HUDEP-2 (cell line): ENCODE measurements at regions not wholly inside any gene's neighbourhood (a gene's known extent, or its start where the extent isn't known, plus 50 kb on each side); places are given as distances from the start of the nearest gene placed in this dataset.
"Not testable (repeated sequence)": the region's sequence is repeated elsewhere in the genome, so short reads cannot be mapped to it uniquely, and the experiment has no call there.

Experiments used
- DNase-seq, 76 experiments: peaks; one replicate each; lab custom pipeline; 2025; ENCODE audit not compliant: unreplicated experiment in 76 of 76; lab: John Stamatoyannopoulos, UW

- no peak for DNase-seq
Observed at GRCh38 chr3:25895031-25895430, 105.1 kb downstream of the OXSM start.

GRCh38 chr3:25895443-25895842, 105.6 kb downstream of the OXSM start:
- DNase-seq = no peak

DNA sequence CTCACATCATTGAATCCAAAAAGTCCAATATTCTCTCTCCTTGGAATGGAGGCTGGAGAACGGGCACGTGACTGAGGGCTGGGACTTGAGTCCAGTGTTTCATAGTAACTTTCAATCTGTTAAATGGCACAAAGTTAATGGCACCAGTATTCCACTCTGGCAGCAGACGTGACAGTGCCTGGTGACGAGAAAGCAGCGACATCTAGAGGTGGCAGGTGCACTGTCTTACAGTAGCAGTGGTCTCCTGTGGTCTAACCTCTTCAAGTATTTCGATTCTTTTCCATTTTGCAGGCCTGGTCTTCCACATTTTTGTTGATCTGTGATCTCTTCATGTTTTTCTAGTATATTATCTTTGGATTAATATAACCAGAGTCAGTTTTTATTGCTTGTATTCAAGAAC, 107.1 kb downstream of the OXSM start:
- DNase-seq = peak in 36 of 76 experiments; percentile 0 to 50 (median 18)

GRCh38 chr3:25899352-25900101, 109.6 kb downstream of the OXSM start:
- no peak for DNase-seq

- DNase-seq = no peak
Observed at GRCh38 chr3:25900161-25900560, 110.3 kb downstream of the OXSM start.

DNA sequence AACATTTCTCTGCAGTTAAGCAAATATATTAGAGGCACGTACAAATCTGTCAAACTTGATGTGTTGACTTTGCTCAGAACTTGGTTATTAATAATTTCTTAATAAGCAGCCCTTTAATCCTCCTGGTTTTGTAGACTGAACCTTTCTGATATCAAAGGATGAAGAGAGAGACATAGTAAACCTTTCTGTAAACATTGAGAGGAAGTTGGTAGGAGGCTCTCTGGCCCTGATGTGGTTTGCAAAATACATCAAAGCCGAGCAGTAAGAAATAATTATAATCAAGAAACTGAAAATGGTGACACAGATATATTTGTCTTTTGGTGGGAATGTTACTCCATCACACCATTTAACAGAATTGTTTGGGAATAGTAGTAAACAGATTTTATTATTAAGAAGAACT, 111.9 kb downstream of the OXSM start:
- no peak for DNase-seq

DNA sequence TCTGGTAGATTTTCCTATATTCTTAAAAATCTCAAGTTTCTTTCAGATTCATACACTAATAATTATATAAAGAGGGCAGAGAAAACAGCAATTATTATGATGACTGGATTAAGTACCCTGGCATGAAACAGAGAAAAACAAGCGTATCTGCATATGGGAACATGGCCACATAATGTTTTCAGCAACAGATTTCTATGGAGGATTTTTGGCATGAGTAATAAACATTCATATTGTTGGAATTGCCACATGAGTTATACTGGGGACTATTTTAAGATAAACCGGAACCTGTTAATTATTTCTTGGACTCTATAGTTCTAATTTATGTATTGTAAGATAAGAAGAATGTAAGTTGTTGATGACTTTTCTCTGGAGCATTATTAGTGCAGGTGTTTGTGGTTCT, 112.7 kb downstream of the OXSM start:
- no peak for DNase-seq

DNA sequence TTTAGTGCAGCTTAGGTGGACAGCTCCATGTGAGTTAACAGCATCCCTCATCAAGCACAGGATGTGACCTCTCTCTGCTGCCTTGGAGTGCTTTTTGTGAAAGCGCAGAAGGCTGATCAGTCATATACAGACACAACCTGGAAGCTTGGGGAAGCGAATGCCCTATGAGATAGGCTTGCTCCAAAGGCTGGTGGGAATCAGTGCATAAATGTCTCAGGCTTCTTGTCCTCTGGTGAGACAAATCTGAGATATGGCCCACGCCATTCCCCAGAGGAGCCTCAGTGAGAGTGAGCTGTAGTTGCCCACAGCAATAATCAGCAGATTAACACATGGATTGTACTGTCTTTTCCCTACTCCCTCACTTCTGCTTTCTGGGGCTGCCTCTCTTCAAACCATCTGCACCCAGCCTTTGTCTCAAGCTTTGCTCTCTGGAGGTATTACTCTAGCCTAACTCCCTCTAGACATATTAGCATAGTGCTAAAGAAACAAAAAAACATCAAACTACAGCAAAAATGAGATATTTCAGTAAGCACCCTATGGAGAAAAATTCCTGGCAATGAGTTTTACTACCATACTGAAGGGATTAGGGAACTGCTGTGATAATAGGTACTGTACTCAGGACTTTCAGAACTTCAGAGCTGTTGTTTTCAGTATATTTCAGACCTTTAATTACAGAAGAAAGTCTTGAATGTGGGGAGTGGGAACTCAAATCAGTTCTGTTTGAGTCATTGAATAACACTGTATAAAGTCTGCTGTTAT, 113.7 kb downstream of the OXSM start:
- no peak for DNase-seq

DNA sequence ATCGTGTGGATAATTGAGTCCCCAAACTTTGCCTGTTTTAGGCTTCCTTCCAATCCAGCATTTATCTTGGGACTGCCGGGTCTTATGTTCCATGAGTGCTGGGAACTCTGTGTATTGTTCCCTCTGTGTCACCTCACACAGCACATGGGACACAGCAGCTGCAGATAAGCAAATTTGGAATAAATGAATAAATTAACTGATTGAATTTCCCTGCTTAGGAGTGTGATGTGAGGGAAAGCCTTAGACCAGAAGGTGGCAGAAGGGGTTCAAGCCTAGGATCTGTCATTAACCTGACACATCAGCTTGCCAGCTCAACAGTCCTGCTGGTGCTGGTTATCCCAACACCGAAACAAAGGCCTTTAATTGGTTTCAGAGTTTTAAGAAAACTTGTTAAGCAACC, 114.3 kb downstream of the OXSM start:
- peak in 1 of 76 experiments; percentile 11 for DNase-seq

DNA sequence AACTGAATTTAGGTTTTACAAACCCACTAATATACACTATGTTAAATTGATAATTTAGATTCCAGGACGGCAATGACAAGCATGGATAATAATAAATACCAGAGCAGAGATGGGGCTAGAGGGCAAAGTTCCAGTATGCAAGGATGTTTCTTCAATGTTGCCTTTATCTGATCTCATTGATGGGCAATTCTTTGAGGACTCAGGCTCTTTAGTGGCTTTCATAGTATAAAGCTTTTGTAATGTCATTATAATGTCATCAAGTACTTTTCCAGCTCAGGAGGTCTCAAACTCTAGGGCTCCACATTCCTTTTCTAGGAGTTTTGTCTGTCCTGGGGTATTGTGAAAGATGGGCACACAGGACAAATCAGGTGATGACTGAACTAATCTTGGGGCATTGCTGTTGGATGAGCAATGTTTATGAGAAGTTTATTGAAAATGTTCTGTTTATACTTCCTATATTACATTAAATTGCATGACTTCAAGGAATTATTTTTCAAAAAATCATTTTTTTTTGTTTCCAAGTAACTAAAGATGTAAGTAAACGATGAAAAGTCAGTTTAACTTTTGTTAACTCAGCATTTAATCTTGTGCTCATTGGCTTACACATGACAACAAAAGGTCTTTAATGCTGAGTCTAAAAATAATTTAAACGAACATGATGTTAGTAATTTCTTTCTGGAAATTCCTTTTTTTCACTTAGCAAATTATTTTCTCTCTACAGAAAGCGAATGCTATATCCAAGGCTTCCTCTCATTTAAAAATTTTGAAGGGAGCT, 116.4 kb downstream of the OXSM start:
- DNase-seq = no peak

DNA sequence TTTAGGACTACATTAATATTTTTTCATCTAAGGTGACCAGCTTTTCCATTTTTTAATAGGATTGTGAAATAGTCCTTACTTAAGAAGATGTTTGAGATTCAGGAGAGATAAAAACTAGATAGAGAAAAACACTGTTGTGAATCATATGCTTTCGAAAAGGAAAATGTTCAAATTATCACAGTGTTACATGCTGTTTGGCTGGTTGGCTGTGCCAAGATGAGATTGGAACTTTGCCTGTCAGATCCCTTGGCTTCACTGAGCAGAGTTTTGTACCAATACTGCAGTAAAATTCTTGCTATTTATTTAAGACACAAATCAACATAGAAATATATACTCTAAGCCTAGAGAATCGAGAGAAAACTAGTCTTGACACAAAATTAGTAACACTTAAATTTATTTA, 117.2 kb downstream of the OXSM start:
- no peak for DNase-seq

DNA sequence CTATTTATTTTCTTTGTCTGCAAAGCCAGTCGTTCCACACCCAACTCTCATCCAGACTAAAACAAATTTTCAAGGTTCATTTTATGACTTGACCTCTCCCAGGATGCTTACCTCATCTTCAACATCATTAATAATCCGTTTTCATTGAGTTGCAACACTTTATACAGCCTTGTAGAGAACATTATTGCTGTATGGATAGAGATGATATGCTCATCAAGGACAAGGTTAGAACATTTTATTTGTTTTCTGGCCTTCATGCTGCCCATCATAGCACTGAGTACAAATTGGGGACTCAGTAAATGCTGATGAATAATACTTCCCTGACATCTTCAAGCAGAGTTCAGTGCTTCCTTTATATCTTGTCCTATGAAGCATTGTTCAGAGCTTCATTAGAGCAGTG, 120.2 kb downstream of the OXSM start:
- DNase-seq = no peak

DNA sequence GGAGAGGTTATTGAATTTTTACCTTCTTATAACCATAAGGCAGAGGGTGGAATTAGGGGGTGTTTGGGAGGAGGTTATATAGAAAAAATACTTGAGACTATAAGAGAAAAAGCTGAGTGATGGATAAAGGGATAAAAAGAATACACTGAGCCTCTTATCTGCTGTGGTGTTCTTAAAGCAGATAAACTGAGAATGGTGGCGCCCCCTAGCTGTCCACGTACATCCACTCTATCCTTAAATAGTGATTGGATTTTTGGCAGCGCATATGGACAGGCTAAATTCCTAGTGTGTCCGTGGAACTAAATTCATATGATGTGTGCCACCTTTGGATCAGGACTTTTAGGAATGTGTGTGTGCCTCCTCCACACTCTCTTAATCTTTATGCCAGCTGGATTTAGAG, 121.1 kb downstream of the OXSM start:
- DNase-seq = peak in 34 of 76 experiments; percentile 0 to 44 (median 13)

DNA sequence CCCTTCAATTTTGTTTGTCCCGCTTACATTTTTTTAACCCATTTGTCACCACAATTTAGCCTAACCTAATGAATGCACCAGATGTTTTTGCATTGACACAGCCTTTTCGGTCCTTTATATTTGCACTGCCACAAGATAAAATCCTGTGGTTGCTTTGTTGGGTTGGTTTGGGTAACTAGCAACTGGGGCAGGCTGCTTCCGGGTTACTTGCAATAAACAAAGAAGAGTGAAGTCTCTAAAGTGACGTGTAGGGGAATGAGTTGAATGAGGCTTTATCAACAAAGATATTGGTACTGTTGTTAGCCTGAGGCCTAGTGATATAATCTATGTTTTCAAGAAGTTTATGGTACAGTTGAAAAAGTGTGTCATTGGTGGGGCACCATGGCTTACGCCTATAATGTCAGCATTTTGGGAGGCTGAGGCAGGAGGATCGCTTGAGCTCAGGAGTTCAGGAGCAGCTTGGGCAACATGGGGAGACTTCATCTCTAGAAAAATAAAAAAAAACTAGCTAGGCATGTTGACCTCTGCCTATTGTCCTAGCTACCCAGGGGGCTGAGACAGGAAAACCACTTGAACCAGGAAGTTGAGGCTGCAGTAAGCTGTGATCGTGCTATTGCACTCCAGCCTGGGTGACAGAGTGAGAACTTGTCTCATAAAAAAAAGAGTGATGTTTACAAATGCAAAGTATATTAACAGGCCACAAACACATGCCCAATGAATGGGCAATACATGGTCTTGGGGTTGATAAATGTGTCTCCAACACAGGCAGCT, 121.8 kb downstream of the OXSM start:
- DNase-seq = no peak

DNA sequence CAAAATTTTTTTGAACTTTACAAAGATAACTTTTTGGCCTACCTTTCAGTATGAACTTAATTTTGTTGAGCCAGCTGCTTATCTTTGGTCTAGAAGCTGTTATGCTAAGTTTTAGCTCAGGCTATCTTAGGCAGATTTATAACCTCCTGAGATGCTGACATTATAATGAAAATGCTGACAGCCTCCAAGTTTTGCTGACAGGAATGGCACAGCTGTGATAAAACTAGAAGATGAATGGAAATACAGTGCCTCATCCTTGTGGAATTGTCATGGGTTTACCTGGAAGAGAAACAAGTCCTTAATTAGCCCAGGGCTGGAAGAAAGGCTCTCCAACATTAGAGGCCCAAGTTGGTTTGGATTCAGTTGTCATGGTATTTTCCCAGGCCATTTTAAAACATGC, 123.3 kb downstream of the OXSM start:
- DNase-seq = no peak

DNA sequence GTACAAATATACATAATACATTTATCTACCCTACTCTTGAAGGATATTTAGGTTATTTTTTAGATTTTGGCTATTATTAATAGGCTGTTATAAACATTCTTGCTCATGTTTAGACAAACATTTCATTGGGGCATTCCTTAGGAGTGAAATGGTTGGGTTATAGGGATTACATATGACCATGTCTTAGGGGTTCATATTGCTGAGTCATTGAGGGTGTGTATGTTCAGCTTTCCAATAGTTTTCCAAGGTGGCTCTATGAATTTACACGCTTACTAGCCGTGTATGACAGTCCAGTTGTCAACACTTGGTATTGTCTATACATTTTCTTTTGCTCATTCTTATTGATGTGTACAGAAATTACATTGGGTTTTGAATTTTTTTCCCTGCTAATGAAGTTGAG, 125.8 kb downstream of the OXSM start:
- DNase-seq = no peak

- DNase-seq = no peak
Observed at GRCh38 chr3:25916321-25916720, 126.4 kb downstream of the OXSM start.

DNA sequence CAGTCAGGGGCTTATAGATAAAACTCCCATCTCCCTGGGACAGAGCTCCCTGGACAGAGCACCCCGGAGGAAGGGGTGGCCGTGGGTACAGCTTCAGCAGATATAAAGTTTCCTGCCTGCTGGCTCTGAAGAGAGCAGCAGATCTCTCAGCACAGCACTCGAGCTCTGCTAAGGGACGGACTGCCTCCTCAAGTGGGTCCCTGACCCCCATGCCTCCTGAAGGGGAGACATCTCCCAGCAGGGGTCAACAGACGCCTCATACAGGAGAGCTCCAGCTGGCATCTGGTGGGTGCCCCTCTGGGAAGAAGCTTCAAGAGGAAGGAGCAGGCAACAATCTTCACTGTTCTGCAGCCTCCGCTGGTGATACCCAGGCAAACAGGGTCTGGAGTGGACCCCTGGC, 142.1 kb downstream of the OXSM start:
- not testable (repeated sequence) for DNase-seq

DNA sequence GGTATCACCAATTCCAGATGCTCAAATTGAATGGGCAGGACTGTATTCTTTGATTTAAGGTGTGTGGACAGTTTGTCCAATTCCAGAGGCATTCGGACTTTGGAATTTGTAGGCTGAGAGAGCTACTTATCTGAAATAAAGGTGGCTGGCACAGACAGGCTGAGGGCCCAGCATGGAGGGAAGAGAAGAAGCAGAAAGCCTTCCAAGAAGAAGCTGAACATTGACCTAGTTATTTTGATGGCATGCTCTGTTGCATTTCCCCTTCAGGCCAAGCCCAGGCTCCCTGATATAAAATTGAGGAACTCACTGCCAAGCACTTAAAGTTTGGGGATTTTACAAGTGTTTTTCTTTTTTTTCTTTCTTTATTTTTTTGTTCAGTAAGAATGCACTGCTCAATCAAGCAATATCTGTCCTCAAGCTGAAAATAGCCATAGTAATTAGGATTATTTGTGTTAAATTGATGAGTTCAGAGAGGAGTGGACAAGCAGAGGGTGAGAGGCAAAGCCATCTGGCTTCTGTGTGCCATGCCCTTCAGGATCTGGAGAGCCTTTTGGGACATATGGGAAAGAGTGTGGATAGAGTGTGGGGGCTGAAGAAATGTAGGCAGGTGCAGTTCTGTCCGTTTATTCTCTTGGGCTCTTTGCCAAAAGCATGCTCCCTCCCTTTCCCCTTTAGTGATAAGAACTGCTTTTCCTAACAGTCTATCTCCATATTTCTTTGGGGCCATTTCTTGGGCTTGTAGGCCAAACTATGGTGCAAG, 148.9 kb downstream of the OXSM start:
- no peak for DNase-seq

DNA sequence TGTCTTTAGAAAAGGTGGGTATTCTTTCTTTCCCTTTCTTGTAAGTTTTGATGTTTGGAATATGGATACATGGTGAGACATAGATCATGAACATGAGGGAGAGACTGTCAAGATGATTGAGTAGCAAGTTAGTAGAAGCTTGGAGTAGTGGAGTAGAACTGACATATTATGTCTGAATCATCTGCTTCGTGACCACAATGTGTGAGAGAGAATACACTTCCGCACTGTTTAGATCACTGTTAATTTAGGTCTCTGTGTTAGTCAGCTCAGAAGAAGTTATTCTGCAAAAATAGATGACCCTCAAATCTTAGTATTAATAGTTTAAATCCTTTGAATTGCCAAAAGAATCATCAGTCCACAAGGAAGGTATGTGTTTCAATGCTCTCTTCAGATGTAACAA, 151.0 kb downstream of the OXSM start:
- DNase-seq = no peak
